ENCODE measurements at regions not wholly inside any gene's neighbourhood (a gene's known extent, or its start where the extent isn't known, plus 50 kb on each side); places are given as distances from the start of the nearest gene placed in this dataset.

- intact Hi-C loops (cut with micrococcal nuclease) = no loop called here
- peaks cover 7% of the 10 kb centered on the region for H3K9me3 Mint-ChIP-seq
- no peaks in the 10 kb centered on the region for H3K4me1 Mint-ChIP-seq (ENCODE audit: low read depth)
- ATAC-seq (no peak), DNase-seq (no peak)
- no peak overlapping the region for H3K4me3 Mint-ChIP-seq
- TF ChIP-seq CTCF (IDR thresholded peaks at IDR 0.05) = no peak
- H3K36me3 Mint-ChIP-seq (ENCODE audit: low read depth) = no peaks in the 10 kb centered on the region
- H3K27me3 Mint-ChIP-seq = no peaks in the 10 kb centered on the region
- CTCF ChIA-PET = no interaction called here
- POLR2A ChIA-PET = no interaction called here
- no peak overlapping the region for H3K27ac Mint-ChIP-seq
Measured at GRCh38 chr11:38046571-38047135, 1448.6 kb upstream of the RAG2 start.

- no peak for ATAC-seq
- Mint-ChIP-seq H3K4me3 (no peak overlapping the region), H3K36me3 (ENCODE audit: low read depth) (no peaks in the 10 kb centered on the region), H3K27me3 (no peaks in the 10 kb centered on the region), H3K4me1 (ENCODE audit: low read depth) (no peaks in the 10 kb centered on the region), H3K27ac (no peak overlapping the region), H3K9me3 (peaks cover 3% of the 10 kb centered on the region)
- CTCF ChIA-PET = no interaction called here
- POLR2A ChIA-PET = no interaction called here
- TF ChIP-seq CTCF (IDR thresholded peaks at IDR 0.05) = no peak
- intact Hi-C loops (cut with micrococcal nuclease) = no loop called here
- DNase-seq = no peak
Measured at GRCh38 chr11:38043060-38043459, 1445.0 kb upstream of the RAG2 start.

- Mint-ChIP-seq H3K4me1 (ENCODE audit: low read depth) (no peaks in the 10 kb centered on the region), H3K9me3 (peaks cover 7% of the 10 kb centered on the region), H3K4me3 (no peak overlapping the region), H3K36me3 (ENCODE audit: low read depth) (no peaks in the 10 kb centered on the region), H3K27me3 (no peaks in the 10 kb centered on the region), H3K27ac (no peak overlapping the region)
- intact Hi-C loops (cut with micrococcal nuclease) = no loop called here
- no peak for TF ChIP-seq CTCF (IDR thresholded peaks at IDR 0.05)
- POLR2A ChIA-PET = no interaction called here
- no peak for ATAC-seq
- CTCF ChIA-PET = no interaction called here
- no peak for DNase-seq
Measured at GRCh38 chr11:38038777-38039176, 1440.7 kb upstream of the RAG2 start.

DNA sequence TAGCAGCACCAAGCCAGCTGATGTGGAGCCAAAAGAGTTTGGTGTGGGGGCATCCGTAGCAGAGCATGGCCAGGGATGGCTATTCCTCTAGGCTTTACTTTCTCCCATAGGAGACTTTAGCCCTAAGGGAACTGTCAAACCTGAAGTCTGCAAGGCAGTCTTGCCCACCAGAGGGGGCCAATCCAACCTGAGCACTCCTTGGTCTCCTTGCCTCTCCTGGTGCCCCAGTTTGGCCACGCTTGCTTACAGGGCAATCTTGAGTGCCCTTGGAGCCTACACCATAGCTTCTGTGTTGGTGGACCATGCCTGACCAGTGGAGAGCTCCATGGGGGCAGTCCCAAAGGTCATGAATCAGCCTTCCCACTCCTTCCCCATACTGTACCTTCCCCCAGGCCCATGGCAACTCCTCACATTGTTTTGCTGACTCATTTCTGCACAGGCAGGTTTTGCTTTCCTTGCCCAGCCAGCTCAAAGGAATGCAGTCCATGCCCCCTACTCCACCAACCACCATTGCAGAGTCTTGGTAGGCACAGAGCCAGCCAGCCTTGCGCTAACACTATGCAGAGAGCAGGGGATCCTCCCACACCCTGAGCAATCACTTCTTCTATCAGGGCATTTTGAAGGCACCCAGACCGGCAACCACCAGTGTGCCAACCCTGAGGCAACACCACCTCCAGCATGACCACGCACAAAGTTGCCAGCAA is 1421.2 kb upstream of the RAG2 start:
- H3K4me3 Mint-ChIP-seq = no peak overlapping the region
- no peak for TF ChIP-seq CTCF (IDR thresholded peaks at IDR 0.05)
- no peak overlapping the region for H3K27ac Mint-ChIP-seq
- ChIA-PET POLR2A (no interaction called here), CTCF (no interaction called here)
- DNase-seq = no peak
- H3K9me3 Mint-ChIP-seq = peaks cover 24% of the 10 kb centered on the region
- no peaks in the 10 kb centered on the region for H3K27me3 Mint-ChIP-seq
- ATAC-seq = no peak
- no peaks in the 10 kb centered on the region for H3K4me1 Mint-ChIP-seq (ENCODE audit: low read depth)
- intact Hi-C loops (cut with micrococcal nuclease) = no loop called here
- H3K36me3 Mint-ChIP-seq (ENCODE audit: low read depth) = no peaks in the 10 kb centered on the region

- H3K4me3 Mint-ChIP-seq = no peak overlapping the region
- H3K36me3 Mint-ChIP-seq (ENCODE audit: low read depth) = no peaks in the 10 kb centered on the region
- H3K27me3 Mint-ChIP-seq = no peaks in the 10 kb centered on the region
- ATAC-seq (no peak), DNase-seq (no peak)
- TF ChIP-seq CTCF (IDR thresholded peaks at IDR 0.05) = no peak
- no peak overlapping the region for H3K27ac Mint-ChIP-seq
- peaks cover 1% of the 10 kb centered on the region for H3K9me3 Mint-ChIP-seq
- H3K4me1 Mint-ChIP-seq (ENCODE audit: low read depth) = no peaks in the 10 kb centered on the region
- ChIA-PET POLR2A (no interaction called here), CTCF (no interaction called here)
- intact Hi-C loops (cut with micrococcal nuclease) = no loop called here
Measured at GRCh38 chr11:38014405-38014804, 1416.4 kb upstream of the RAG2 start.

Data from activated CD8-positive, alpha-beta T cell treated with anti-CD3 and anti-CD28 coated beads for 36 hours (primary cell).